HepG2 (cell line): ENCODE measurements at regions not wholly inside any gene's neighbourhood (a gene's known extent, or its start where the extent isn't known, plus 50 kb on each side); places are given as distances from the start of the nearest gene placed in this dataset.
"Not testable (repeated sequence)": the region's sequence is repeated elsewhere in the genome, so short reads cannot be mapped to it uniquely, and the experiment has no call there.

Source experiments
- PHB2 ChIP-seq: fragments of 450-650 bp; IDR thresholded peaks from 2 replicates; pipeline ENCODE4 v1.6.1; 2018; ENCODE audit not compliant: partially characterized antibody
- TRIM24 ChIP-seq: sonication (generic); formaldehyde crosslinking; IDR thresholded peaks from 2 replicates; pipeline ENCODE4 v1.8.0; 2022; ENCODE audit warnings: mild to moderate bottlenecking, missing genetic modification reagents
- XRCC5 ChIP-seq: fragments of 200-400 bp; formaldehyde crosslinking; optimal IDR thresholded peaks from 2 replicates; pipeline ENCODE3; 2017; ENCODE audit warnings: mild to moderate bottlenecking, low read length
- TF ChIP-seq, protein P1 (sequence below): sonication (generic); formaldehyde crosslinking; IDR thresholded peaks from 2 replicates; pipeline ENCODE4 v1.5.0; 2020; ENCODE audit warnings: mild to moderate bottlenecking, missing genetic modification reagents, moderate library complexity
- TF ChIP-seq, protein P2 (sequence below): IDR thresholded peaks from 2 replicates; pipeline ENCODE4 v1.6.1; 2016; ENCODE audit warnings: control low read depth

- TF ChIP-seq, protein P1, sequence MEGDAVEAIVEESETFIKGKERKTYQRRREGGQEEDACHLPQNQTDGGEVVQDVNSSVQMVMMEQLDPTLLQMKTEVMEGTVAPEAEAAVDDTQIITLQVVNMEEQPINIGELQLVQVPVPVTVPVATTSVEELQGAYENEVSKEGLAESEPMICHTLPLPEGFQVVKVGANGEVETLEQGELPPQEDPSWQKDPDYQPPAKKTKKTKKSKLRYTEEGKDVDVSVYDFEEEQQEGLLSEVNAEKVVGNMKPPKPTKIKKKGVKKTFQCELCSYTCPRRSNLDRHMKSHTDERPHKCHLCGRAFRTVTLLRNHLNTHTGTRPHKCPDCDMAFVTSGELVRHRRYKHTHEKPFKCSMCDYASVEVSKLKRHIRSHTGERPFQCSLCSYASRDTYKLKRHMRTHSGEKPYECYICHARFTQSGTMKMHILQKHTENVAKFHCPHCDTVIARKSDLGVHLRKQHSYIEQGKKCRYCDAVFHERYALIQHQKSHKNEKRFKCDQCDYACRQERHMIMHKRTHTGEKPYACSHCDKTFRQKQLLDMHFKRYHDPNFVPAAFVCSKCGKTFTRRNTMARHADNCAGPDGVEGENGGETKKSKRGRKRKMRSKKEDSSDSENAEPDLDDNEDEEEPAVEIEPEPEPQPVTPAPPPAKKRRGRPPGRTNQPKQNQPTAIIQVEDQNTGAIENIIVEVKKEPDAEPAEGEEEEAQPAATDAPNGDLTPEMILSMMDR: not testable (repeated sequence)
- TF ChIP-seq, protein P2, sequence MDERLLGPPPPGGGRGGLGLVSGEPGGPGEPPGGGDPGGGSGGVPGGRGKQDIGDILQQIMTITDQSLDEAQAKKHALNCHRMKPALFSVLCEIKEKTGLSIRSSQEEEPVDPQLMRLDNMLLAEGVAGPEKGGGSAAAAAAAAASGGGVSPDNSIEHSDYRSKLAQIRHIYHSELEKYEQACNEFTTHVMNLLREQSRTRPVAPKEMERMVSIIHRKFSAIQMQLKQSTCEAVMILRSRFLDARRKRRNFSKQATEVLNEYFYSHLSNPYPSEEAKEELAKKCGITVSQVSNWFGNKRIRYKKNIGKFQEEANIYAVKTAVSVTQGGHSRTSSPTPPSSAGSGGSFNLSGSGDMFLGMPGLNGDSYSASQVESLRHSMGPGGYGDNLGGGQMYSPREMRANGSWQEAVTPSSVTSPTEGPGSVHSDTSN (CRISPR knock-in tag): not testable (repeated sequence)
- not testable (repeated sequence) for TF ChIP-seq PHB2; XRCC5; TRIM24 (CRISPR knock-in tag)
These were observed 99.2 kb downstream of the SPATA31A6 start for GRCh38 chr9:42282531-42283178.
